ENCODE measurements at regions not wholly inside any gene's neighbourhood (a gene's known extent, or its start where the extent isn't known, plus 50 kb on each side); places are given as distances from the start of the nearest gene placed in this dataset.
"Not testable (repeated sequence)": the region's sequence is repeated elsewhere in the genome, so short reads cannot be mapped to it uniquely, and the experiment has no call there.

- Histone ChIP-seq H3K4me1 (ENCODE audit: insufficient read depth, low read length) (no peaks in the 10 kb centered on the region), H3K9me3 (ENCODE audit: control insufficient read depth, insufficient read depth, low read length) (no peaks in the 10 kb centered on the region), H3K36me3 (ENCODE audit: insufficient read depth, low read length) (no peaks in the 10 kb centered on the region), H3K9ac (ENCODE audit: low read depth, low read length) (no peak overlapping the region)
Observed at GRCh38 chr18:64799376-64799775, 650.5 kb upstream of the LINC00305 start.

GRCh38 chr18:64791236-64791635, 642.3 kb upstream of the LINC00305 start:
- Histone ChIP-seq H3K4me1 (ENCODE audit: insufficient read depth, low read length) (no peaks in the 10 kb centered on the region), H3K36me3 (ENCODE audit: insufficient read depth, low read length) (no peaks in the 10 kb centered on the region), H3K9ac (ENCODE audit: low read depth, low read length) (no peak overlapping the region), H3K9me3 (ENCODE audit: control insufficient read depth, insufficient read depth, low read length) (no peaks in the 10 kb centered on the region)

GRCh38 chr18:64785686-64786085, 636.8 kb upstream of the LINC00305 start:
- no peaks in the 10 kb centered on the region for H3K9me3 ChIP-seq (ENCODE audit: control insufficient read depth, insufficient read depth, low read length)
- H3K36me3 ChIP-seq (ENCODE audit: insufficient read depth, low read length): no peaks in the 10 kb centered on the region

GRCh38 chr18:64777556-64777955, 628.7 kb upstream of the LINC00305 start:
- Histone ChIP-seq H3K4me1 (ENCODE audit: insufficient read depth, low read length) (no peaks in the 10 kb centered on the region), H3K9ac (ENCODE audit: low read depth, low read length) (no peak overlapping the region), H3K9me3 (ENCODE audit: control insufficient read depth, insufficient read depth, low read length) (no peaks in the 10 kb centered on the region), H3K36me3 (ENCODE audit: insufficient read depth, low read length) (no peaks in the 10 kb centered on the region)

More at GRCh38 chr18:64785686-64786085, 636.8 kb upstream of the LINC00305 start:
- H3K4me1 ChIP-seq (ENCODE audit: insufficient read depth, low read length): no peaks in the 10 kb centered on the region
- H3K9ac ChIP-seq (ENCODE audit: low read depth, low read length): no peak overlapping the region

- H3K9ac ChIP-seq (ENCODE audit: low read depth, low read length): no peak overlapping the region
- H3K4me1 ChIP-seq (ENCODE audit: insufficient read depth, low read length): no peaks in the 10 kb centered on the region
- H3K36me3 ChIP-seq (ENCODE audit: insufficient read depth, low read length): no peaks in the 10 kb centered on the region
- H3K9me3 ChIP-seq (ENCODE audit: control insufficient read depth, insufficient read depth, low read length): no peaks in the 10 kb centered on the region
Observed at GRCh38 chr18:64765908-64766307, 617.0 kb upstream of the LINC00305 start.

- H3K9me3 ChIP-seq (ENCODE audit: control insufficient read depth, insufficient read depth, low read length): no peaks in the 10 kb centered on the region
- H3K9ac ChIP-seq (ENCODE audit: low read depth, low read length): no peak overlapping the region
- no peaks in the 10 kb centered on the region for H3K36me3 ChIP-seq (ENCODE audit: insufficient read depth, low read length)
- H3K4me1 ChIP-seq (ENCODE audit: insufficient read depth, low read length): peaks cover 4% of the 10 kb centered on the region; the same call in 1 of the 2 replicates
Observed at GRCh38 chr18:64752707-64753106, 603.8 kb upstream of the LINC00305 start.

- H3K4me1 ChIP-seq (ENCODE audit: insufficient read depth, low read length): peaks cover 4% of the 10 kb centered on the region; the same call in 1 of the 2 replicates
- no peaks in the 10 kb centered on the region for H3K36me3 ChIP-seq (ENCODE audit: insufficient read depth, low read length)
- H3K9me3 ChIP-seq (ENCODE audit: control insufficient read depth, insufficient read depth, low read length): no peaks in the 10 kb centered on the region
- H3K9ac ChIP-seq (ENCODE audit: low read depth, low read length): no peak overlapping the region
Observed at GRCh38 chr18:64749884-64750283, 601.0 kb upstream of the LINC00305 start.

- no peaks in the 10 kb centered on the region for H3K36me3 ChIP-seq (ENCODE audit: insufficient read depth, low read length)
- H3K9me3 ChIP-seq (ENCODE audit: control insufficient read depth, insufficient read depth, low read length): no peaks in the 10 kb centered on the region
- no peak overlapping the region for H3K9ac ChIP-seq (ENCODE audit: low read depth, low read length)
Observed at GRCh38 chr18:64747803-64748202, 598.9 kb upstream of the LINC00305 start.

GRCh38 chr18:64742898-64743297, 594.0 kb upstream of the LINC00305 start:
- Histone ChIP-seq H3K36me3 (ENCODE audit: insufficient read depth, low read length) (no peaks in the 10 kb centered on the region), H3K4me1 (ENCODE audit: insufficient read depth, low read length) (no peaks in the 10 kb centered on the region), H3K9me3 (ENCODE audit: control insufficient read depth, insufficient read depth, low read length) (no peaks in the 10 kb centered on the region), H3K9ac (ENCODE audit: low read depth, low read length) (no peak overlapping the region)

More at GRCh38 chr18:64747803-64748202, 598.9 kb upstream of the LINC00305 start:
- H3K4me1 ChIP-seq (ENCODE audit: insufficient read depth, low read length): peaks cover 4% of the 10 kb centered on the region; the same call in 1 of the 2 replicates

GRCh38 chr18:64734063-64734462, 585.2 kb upstream of the LINC00305 start:
- Histone ChIP-seq H3K4me1 (ENCODE audit: insufficient read depth, low read length) (no peaks in the 10 kb centered on the region), H3K36me3 (ENCODE audit: insufficient read depth, low read length) (no peaks in the 10 kb centered on the region), H3K9ac (ENCODE audit: low read depth, low read length) (no peak overlapping the region), H3K9me3 (ENCODE audit: control insufficient read depth, insufficient read depth, low read length) (no peaks in the 10 kb centered on the region)

GRCh38 chr18:64725657-64726056, 576.8 kb upstream of the LINC00305 start:
- H3K9ac ChIP-seq (ENCODE audit: low read depth, low read length): peak overlapping the region; percentile 53; the same call in 1 of the 2 replicates
- H3K36me3 ChIP-seq (ENCODE audit: insufficient read depth, low read length); H3K4me1 ChIP-seq (ENCODE audit: insufficient read depth, low read length); H3K9me3 ChIP-seq (ENCODE audit: control insufficient read depth, insufficient read depth, low read length): not testable (repeated sequence)

- H3K4me1 ChIP-seq (ENCODE audit: insufficient read depth, low read length): no peaks in the 10 kb centered on the region; the same call in 1 of the 2 replicates
- H3K9me3 ChIP-seq (ENCODE audit: control insufficient read depth, insufficient read depth, low read length): no peaks in the 10 kb centered on the region
- H3K9ac ChIP-seq (ENCODE audit: low read depth, low read length): no peak overlapping the region
- H3K36me3 ChIP-seq (ENCODE audit: insufficient read depth, low read length): no peaks in the 10 kb centered on the region
Observed at GRCh38 chr18:64720781-64721464, 572.0 kb upstream of the LINC00305 start.

GRCh38 chr18:64718808-64719207, 569.9 kb upstream of the LINC00305 start:
- H3K4me1 ChIP-seq (ENCODE audit: insufficient read depth, low read length): peaks cover 7% of the 10 kb centered on the region
- H3K36me3 ChIP-seq (ENCODE audit: insufficient read depth, low read length): no peaks in the 10 kb centered on the region
- H3K9ac ChIP-seq (ENCODE audit: low read depth, low read length): no peak overlapping the region
- no peaks in the 10 kb centered on the region for H3K9me3 ChIP-seq (ENCODE audit: control insufficient read depth, insufficient read depth, low read length)

- Histone ChIP-seq H3K9me3 (ENCODE audit: control insufficient read depth, insufficient read depth, low read length) (no peaks in the 10 kb centered on the region), H3K9ac (ENCODE audit: low read depth, low read length) (no peak overlapping the region), H3K4me1 (ENCODE audit: insufficient read depth, low read length) (peaks cover 12% of the 10 kb centered on the region), H3K36me3 (ENCODE audit: insufficient read depth, low read length) (no peaks in the 10 kb centered on the region)
Observed at GRCh38 chr18:64717026-64717425, 568.1 kb upstream of the LINC00305 start.

- Histone ChIP-seq H3K36me3 (ENCODE audit: insufficient read depth, low read length) (no peaks in the 10 kb centered on the region), H3K9ac (ENCODE audit: low read depth, low read length) (no peak overlapping the region), H3K4me1 (ENCODE audit: insufficient read depth, low read length) (peaks cover 12% of the 10 kb centered on the region), H3K9me3 (ENCODE audit: control insufficient read depth, insufficient read depth, low read length) (no peaks in the 10 kb centered on the region)
Observed at GRCh38 chr18:64714086-64714485, 565.2 kb upstream of the LINC00305 start.
